GM13976 (cell line): ENCODE measurements at regions not wholly inside any gene's neighbourhood (a gene's known extent, or its start where the extent isn't known, plus 50 kb on each side); places are given as distances from the start of the nearest gene placed in this dataset.
"Not testable (repeated sequence)": the region's sequence is repeated elsewhere in the genome, so short reads cannot be mapped to it uniquely, and the experiment has no call there.

Experiments
- DNase-seq: peaks from one replicate; pipeline ENCODE4 v3.0.0; 2012; ENCODE audit warnings: low spot score
- CTCF ChIP-seq: IDR thresholded peaks from 2 replicates; pipeline ENCODE4 v1.5.1; 2012; ENCODE audit warnings: borderline replicate concordance, mild to moderate bottlenecking; ENCODE audit not compliant: insufficient read depth; ENCODE audit errors: extremely low read depth, missing control alignments, control extremely low read depth
- in situ Hi-C: fragments of 300-500 bp; cut with MboI; formaldehyde crosslinking; loops from one replicate; pipeline ENCODE4 v1.12.0; 2022; ENCODE audit warnings: low sequenced_read_pairs, mixed read lengths, inconsistent platforms; ENCODE audit not compliant: unreplicated experiment

GRCh38 chr2:216987252-216987821 is 127.5 kb upstream of the TNP1 start:
- in situ Hi-C loops, result no loop called here
- no peak for DNase-seq
- no peak for TF ChIP-seq CTCF

GRCh38 chr2:216985658-216986141 is 125.8 kb upstream of the TNP1 start:
- no peak for DNase-seq
- in situ Hi-C loops, result no loop called here
- TF ChIP-seq CTCF, result no peak

- no peak for TF ChIP-seq CTCF
- in situ Hi-C loops, result no loop called here
- no peak for DNase-seq
Observed at GRCh38 chr2:216984937-216985336, 125.1 kb upstream of the TNP1 start.

- in situ Hi-C loops, result not testable (repeated sequence)
Observed at GRCh38 chr2:216981951-216982350, 122.1 kb upstream of the TNP1 start.

GRCh38 chr2:216980510-216980909 is 120.6 kb upstream of the TNP1 start:
- in situ Hi-C loops, DNase-seq: not testable (repeated sequence)

More at GRCh38 chr2:216981951-216982350, 122.1 kb upstream of the TNP1 start:
- not testable (repeated sequence) for DNase-seq

GRCh38 chr2:216974321-216975302 is 114.7 kb upstream of the TNP1 start:
- DNase-seq, result no peak
- in situ Hi-C loops, result no loop called here
- TF ChIP-seq CTCF, result no peak

GRCh38 chr2:216971593-216971992 is 111.7 kb upstream of the TNP1 start:
- no peak for TF ChIP-seq CTCF
- in situ Hi-C loops, result no loop called here
- no peak for DNase-seq
